ENCODE measurements at regions not wholly inside any gene's neighbourhood (a gene's known extent, or its start where the extent isn't known, plus 50 kb on each side); places are given as distances from the start of the nearest gene placed in this dataset.

DNA sequence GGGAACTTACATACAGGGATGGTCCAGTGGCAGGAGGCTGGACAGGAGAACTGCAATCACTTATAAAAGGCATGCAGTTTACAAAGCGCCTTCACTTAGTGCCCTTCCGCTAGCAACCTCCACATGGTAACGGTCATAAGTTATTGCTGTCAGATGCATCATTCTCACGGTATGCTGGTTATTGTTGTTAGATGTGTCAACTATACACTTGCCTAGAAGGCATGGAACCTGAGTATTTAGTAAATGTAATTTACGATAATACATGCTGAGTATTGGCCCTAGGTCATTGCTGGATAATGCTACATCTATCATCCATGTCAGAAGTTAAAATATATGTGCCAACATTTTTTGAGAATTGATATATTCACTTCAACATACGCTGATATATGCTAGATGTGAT is 155.1 kb upstream of the MBL2 start:
- no peak for DNase-seq

- DNase-seq, result no peak
Observed at GRCh38 chr10:52923520-52923919, 150.9 kb upstream of the MBL2 start.

DNA sequence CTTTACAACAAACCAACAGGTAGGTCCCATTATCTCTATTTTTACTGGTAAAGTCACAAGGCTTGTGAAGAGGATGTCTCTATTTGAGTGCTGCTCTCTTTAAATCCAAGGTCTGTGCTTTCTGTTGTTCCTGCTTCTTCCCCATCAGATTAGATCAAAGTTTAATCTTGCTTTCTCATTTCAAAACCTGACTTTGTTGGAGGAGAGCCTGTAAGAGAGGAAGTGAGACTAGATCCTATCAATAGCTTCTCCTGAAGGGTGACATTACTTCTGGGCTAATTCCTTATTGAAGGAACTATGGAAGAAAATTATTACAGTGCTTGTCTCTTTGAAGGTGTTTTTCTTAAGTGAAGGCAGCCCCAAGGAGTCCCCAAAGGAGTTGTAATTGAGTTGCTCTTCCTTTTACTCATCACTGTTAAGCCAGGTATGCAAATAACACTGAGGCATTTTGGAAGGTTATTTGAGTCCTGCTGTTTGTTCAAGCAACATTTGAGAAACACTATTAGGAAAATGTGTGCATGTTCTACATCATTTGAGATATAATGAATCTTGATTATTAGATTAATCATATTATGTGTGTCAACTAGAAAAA is 146.2 kb upstream of the MBL2 start:
- no peak for DNase-seq

- no peak for DNase-seq
Observed at GRCh38 chr10:52915391-52915790, 142.8 kb upstream of the MBL2 start.

DNA sequence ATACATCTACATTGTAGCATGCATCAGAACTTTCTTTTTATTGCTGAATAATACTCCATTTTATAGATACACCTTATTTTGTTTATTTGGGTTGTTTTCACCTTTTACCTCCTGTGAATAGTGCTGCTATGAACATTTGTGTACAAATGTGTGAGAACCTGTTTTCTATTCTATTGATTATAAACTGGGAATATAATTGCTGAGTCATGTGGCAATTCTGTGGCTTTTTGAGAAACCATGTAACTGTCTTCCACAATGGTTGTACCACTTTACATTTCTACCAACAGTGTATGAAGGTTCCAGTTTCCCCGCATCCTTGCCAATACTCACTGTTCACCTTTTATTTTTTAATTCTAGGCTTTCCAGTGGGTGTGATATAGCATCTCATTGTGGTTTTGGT is 138.6 kb upstream of the MBL2 start:
- no peak for DNase-seq

DNA sequence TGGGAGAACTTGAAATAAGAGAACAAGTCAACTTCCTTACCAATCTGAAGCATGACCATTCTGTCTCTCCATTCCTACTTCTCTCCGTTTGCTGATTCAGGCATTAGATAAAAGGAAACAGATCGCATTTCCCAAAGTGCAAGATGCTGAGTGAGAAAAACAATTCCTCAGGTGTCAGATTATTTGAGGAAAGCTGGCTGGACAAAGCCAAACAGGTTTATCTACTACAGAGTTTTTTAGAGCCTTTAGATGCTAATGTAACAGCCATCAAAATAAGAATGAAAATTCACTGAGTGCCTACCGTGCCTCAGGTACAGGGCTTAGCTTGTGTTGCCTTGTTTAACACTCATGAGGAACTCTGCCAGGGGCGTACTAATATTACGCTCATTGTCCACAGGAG is 135.9 kb upstream of the MBL2 start:
- DNase-seq, result no peak

- no peak for DNase-seq
Observed at GRCh38 chr10:52906046-52906445, 133.5 kb upstream of the MBL2 start.

GRCh38 chr10:52903397-52903938 is 130.9 kb upstream of the MBL2 start:
- no peak for DNase-seq

GRCh38 chr10:52900593-52900992 is 128.0 kb upstream of the MBL2 start:
- DNase-seq, result no peak

- no peak for DNase-seq
Observed at GRCh38 chr10:52897162-52897561, 124.6 kb upstream of the MBL2 start.

- no peak for DNase-seq
Observed at GRCh38 chr10:52895059-52895458, 122.5 kb upstream of the MBL2 start.

DNA sequence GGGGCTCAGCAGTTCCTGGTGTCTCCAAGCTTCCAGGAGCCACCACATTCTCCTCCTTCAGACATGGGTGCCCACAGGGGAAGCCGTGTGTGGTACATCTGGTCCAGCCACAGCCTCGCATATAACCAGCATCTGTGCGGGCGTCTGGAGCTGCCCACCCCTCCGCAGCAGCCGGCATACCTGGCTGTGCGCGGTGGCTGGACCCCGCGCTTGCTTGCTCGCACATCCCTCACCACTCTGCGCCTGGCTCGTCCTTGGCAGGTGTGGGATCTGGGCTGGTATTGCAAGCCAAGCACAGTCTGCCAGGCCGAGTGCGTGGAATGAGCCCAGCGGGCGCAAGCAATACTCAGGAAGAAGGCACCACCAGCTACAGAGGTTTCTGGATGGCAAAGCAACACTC is 117.7 kb upstream of the MBL2 start:
- DNase-seq, result no peak

DNA sequence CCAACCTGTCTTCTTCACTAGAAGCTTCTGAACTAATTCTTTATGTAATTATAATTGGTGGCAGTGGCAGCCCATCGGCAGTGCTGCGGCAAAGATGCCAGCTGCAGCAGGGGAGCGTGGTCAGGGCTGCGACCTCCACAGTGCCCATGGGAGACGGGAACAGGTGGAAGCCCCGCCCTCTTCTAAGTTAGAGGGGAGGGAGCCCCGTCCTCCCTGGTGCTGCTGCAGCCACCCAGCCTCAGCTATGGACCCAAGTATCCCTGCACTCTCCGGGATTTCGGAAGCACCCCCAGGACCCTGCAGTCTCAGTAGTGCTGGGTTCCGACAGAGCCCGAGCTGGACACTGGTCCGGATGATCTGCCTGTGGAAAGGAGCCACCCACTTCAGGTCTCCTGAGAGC is 117.0 kb upstream of the MBL2 start:
- no peak for DNase-seq

GRCh38 chr10:52883996-52884871 is 111.7 kb upstream of the MBL2 start:
- DNase-seq, result no peak

DNA sequence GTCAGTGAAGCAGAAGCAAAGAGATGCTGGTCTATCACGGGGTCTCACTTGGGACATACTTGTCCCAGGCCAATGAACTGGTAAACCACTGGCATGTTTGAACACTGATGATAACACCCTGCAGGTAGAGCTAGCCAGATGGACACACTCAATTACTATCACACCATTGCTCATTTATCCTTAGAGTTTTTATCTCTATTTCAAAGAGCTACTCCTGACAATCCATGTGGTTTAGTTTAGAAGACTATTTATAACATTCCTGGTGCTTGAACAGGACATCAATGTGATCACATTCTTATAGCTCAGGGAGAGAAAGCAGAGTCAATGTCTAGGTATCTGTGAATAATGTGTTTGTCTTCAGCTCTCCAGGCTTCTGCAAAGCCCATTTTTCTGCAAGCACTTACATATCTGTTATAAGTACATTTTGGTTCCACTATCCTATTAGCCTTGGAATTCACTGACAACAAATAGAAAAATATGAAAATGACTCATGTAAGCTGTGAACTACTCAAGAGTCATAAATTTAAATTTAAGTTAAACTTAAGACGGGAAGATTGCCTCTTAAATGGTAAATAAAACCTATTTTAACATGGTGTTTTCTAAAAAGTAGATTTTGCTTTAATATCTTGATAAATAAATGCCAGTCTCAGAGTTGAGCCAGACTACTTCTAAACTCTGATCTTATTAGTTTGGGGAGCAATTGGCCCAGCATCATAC is 106.7 kb upstream of the MBL2 start:
- DNase-seq, result no peak

GRCh38 chr10:52877451-52877850 is 104.9 kb upstream of the MBL2 start:
- DNase-seq, result no peak

DNA sequence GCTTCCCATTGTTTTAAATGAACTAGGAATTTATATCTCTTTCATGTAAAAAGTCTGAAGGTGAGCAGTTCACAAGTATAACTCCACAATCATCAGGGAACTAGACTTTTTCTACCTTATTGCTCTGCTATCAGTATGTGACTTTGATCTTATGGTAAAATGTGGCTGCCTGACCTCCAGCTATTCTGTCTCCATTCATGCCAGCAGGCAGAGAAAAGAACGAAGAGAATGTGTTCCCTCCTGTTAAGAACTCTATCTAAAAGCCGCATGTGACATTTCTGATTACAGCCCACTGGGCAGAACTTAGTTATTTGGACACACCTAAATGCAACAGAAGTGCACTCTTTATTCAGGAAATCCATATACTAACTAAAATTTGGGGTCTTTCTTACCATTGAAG is 102.8 kb upstream of the MBL2 start:
- no peak for DNase-seq

GRCh38 chr10:52874581-52874980 is 102.0 kb upstream of the MBL2 start:
- no peak for DNase-seq

- no peak for DNase-seq
Observed at GRCh38 chr10:52871191-52871843, 98.7 kb upstream of the MBL2 start.

GRCh38 chr10:52870562-52870961 is 98.0 kb upstream of the MBL2 start:
- no peak for DNase-seq

- no peak for DNase-seq
Observed at GRCh38 chr10:52869864-52870263, 97.3 kb upstream of the MBL2 start.

- DNase-seq, result no peak
Observed at GRCh38 chr10:52865213-52865612, 92.6 kb upstream of the MBL2 start.

Measured in stimulated activated naive CD4-positive, alpha-beta T cell (primary cell).